Glutamatergic neuron (in vitro differentiated cells): ENCODE measurements at regions not wholly inside any gene's neighbourhood (a gene's known extent, or its start where the extent isn't known, plus 50 kb on each side); places are given as distances from the start of the nearest gene placed in this dataset.

ENCODE experiments used
- DNase-seq: peaks from one replicate; pipeline ENCODE4 v3.0.0; 2022
- H3K27ac Mint-ChIP-seq: one replicate; pipeline ENCODE4 v1.8.0; 2020; ENCODE audit warnings: mild to moderate bottlenecking, mixed read lengths, inconsistent platforms; ENCODE audit not compliant: unreplicated experiment
- H3K27me3 Mint-ChIP-seq: one replicate; pipeline ENCODE4 v1.8.0; 2020; ENCODE audit warnings: mild to moderate bottlenecking, moderate library complexity, mixed read lengths, inconsistent platforms; ENCODE audit not compliant: unreplicated experiment
- H3K36me3 Mint-ChIP-seq: one replicate; pipeline ENCODE4 v1.8.0; 2020; ENCODE audit warnings: mild to moderate bottlenecking, mixed read lengths, inconsistent platforms; ENCODE audit not compliant: unreplicated experiment
- H3K4me1 Mint-ChIP-seq: one replicate; pipeline ENCODE4 v1.8.0; 2020; ENCODE audit warnings: mild to moderate bottlenecking, low read depth, mixed read lengths, inconsistent platforms; ENCODE audit not compliant: unreplicated experiment
- H3K4me3 Mint-ChIP-seq: one replicate; pipeline ENCODE4 v1.8.0; 2020; ENCODE audit warnings: mild to moderate bottlenecking, mixed read lengths, inconsistent platforms; ENCODE audit not compliant: unreplicated experiment
- H3K9me3 Mint-ChIP-seq: one replicate; pipeline ENCODE4 v1.8.0; 2020; ENCODE audit warnings: mild to moderate bottlenecking, moderate library complexity, mixed read lengths, inconsistent platforms; ENCODE audit not compliant: unreplicated experiment
- CTCF ChIP-seq: fragments of 200-600 bp; sonication (generic); IDR thresholded peaks from one replicate; pipeline ENCODE4 v1.5.0; 2021; ENCODE audit not compliant: partially characterized antibody, unreplicated experiment

DNA sequence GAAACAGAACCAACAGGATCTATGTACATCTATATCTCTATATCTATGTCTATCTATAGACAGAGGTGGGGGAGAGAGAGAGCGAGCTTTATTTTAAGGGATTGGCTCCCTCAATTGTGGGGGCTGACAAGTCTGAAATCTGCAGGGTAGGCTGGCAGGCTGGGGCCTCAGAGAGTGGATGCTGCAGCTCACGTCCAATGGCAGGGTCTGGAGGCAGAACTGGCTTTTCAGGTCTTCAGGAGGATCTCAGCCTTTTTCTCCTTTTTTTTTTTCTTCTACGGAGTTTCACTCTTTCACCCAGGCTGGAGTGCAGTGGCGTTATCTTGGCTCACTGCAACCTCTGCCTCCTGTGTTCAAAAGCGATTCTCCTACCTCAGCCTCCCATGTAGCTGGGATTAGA is 77.2 kb downstream of the ARL4C start:
- H3K4me3 Mint-ChIP-seq = no peak overlapping the region
- no peak overlapping the region for H3K27ac Mint-ChIP-seq
- no peak for DNase-seq
- H3K36me3 Mint-ChIP-seq = peaks cover 7% of the 10 kb centered on the region
- peaks cover 4% of the 10 kb centered on the region for H3K9me3 Mint-ChIP-seq
- peaks cover 5% of the 10 kb centered on the region for H3K27me3 Mint-ChIP-seq
- TF ChIP-seq CTCF = no peak
- no peaks in the 10 kb centered on the region for H3K4me1 Mint-ChIP-seq

- peaks cover 7% of the 10 kb centered on the region for H3K36me3 Mint-ChIP-seq
- H3K27ac Mint-ChIP-seq = no peak overlapping the region
- no peak for DNase-seq
- peaks cover 5% of the 10 kb centered on the region for H3K4me1 Mint-ChIP-seq
- TF ChIP-seq CTCF = no peak
- H3K27me3 Mint-ChIP-seq = peaks cover 5% of the 10 kb centered on the region
- H3K9me3 Mint-ChIP-seq = peaks cover 2% of the 10 kb centered on the region
- no peak overlapping the region for H3K4me3 Mint-ChIP-seq
These were observed 81.2 kb downstream of the ARL4C start for GRCh38 chr2:234415706-234416105.

GRCh38 chr2:234414596-234414995 is 82.3 kb downstream of the ARL4C start:
- H3K36me3 Mint-ChIP-seq = peaks cover 7% of the 10 kb centered on the region
- H3K4me3 Mint-ChIP-seq = no peak overlapping the region
- peaks cover 5% of the 10 kb centered on the region for H3K4me1 Mint-ChIP-seq
- no peak for TF ChIP-seq CTCF
- H3K9me3 Mint-ChIP-seq = peaks cover 2% of the 10 kb centered on the region
- H3K27ac Mint-ChIP-seq = no peak overlapping the region
- H3K27me3 Mint-ChIP-seq = peaks cover 5% of the 10 kb centered on the region
- DNase-seq = no peak

- Mint-ChIP-seq H3K27me3 (no peaks in the 10 kb centered on the region), H3K27ac (no peak overlapping the region), H3K4me1 (peaks cover 5% of the 10 kb centered on the region), H3K9me3 (no peaks in the 10 kb centered on the region), H3K36me3 (no peaks in the 10 kb centered on the region), H3K4me3 (no peak overlapping the region)
- DNase-seq = no peak
- no peak for TF ChIP-seq CTCF
These were observed 84.2 kb downstream of the ARL4C start for GRCh38 chr2:234412726-234413125.

DNA sequence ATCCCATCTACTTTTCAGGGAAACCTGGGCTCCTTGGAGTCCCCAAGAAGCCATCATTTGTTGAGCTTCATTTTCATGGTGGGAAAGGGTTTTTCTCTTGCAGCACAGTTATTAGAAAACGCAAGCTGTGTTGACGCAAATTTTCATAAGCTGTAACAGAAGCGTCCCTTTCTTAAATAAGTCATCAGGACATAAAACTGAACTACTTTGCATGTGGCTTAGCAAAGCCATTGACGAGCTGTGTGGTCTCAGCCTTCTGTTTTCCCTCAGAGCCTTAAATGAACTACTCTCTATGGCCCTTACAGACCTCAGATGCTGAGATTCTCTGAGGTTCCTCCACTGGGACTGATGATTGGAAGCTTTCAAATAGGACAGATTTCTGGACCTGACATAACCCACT is 85.1 kb downstream of the ARL4C start:
- no peak overlapping the region for H3K4me3 Mint-ChIP-seq
- no peak for DNase-seq
- H3K36me3 Mint-ChIP-seq = no peaks in the 10 kb centered on the region
- H3K4me1 Mint-ChIP-seq = peaks cover 5% of the 10 kb centered on the region
- H3K27ac Mint-ChIP-seq = no peak overlapping the region
- no peaks in the 10 kb centered on the region for H3K9me3 Mint-ChIP-seq
- TF ChIP-seq CTCF = no peak
- H3K27me3 Mint-ChIP-seq = no peaks in the 10 kb centered on the region
